Tibial nerve (tissue), 4 donors: ENCODE measurements at regions not wholly inside any gene's neighbourhood (a gene's known extent, or its start where the extent isn't known, plus 50 kb on each side); places are given as distances from the start of the nearest gene placed in this dataset.

ENCODE experiments used
- DNase-seq, 2 donors: peaks; one replicate each; pipeline ENCODE4 v3.0.0-alpha.2; 2019; ENCODE audit warnings: low spot score in 2 of 2
- H3K27ac ChIP-seq, 4 donors: fragments of 200-600 bp; sonication (generic) in 3 of 4; one replicate each; pipeline ENCODE4 v1.5.1; 2017 to 2019; ENCODE audit warnings: mild to moderate bottlenecking in 1 of 4
- H3K27me3 ChIP-seq, 2 donors: fragments of 200-600 bp; sonication (generic) in 1 of 2; one replicate each; pipeline versions ENCODE4 v1.5.1 to v1.6.0; 2017 to 2019
- H3K36me3 ChIP-seq, 3 donors: fragments of 200-600 bp; sonication (generic); one replicate each; pipeline ENCODE4 v1.5.1; 2018 to 2019
- H3K4me1 ChIP-seq, 4 donors: fragments of 200-600 bp; sonication (generic) in 3 of 4; one replicate each; pipeline ENCODE4 v1.5.1; 2017 to 2019
- H3K4me3 ChIP-seq, 4 donors: fragments of 200-600 bp; sonication (generic) in 3 of 4; one replicate each; pipeline ENCODE4 v1.5.1; 2017 to 2019; ENCODE audit warnings: mild to moderate bottlenecking in 1 of 4, moderate library complexity in 1 of 4
- H3K9me3 ChIP-seq, 4 donors: fragments of 200-600 bp; sonication (generic) in 3 of 4; one replicate each; pipeline ENCODE4 v1.5.1; 2017 to 2019
- EP300 ChIP-seq, 2 donors: sonication (generic); formaldehyde crosslinking; IDR thresholded peaks; one replicate each; pipeline ENCODE4 v1.6.1; 2017; ENCODE audit warnings: antibody characterized with exemption in 2 of 2, mild to moderate bottlenecking in 1 of 2
- POLR2A ChIP-seq, 2 donors: fragments of 450-650 bp; IDR thresholded peaks; one replicate each; pipeline ENCODE4 v1.6.1; 2017; ENCODE audit warnings: antibody characterized with exemption in 2 of 2, mild to moderate bottlenecking in 2 of 2, moderate library complexity in 2 of 2
- WGBS, 2 donors: methylation state at CpG; one replicate each; pipeline ENCODE4 v1.1.5; 2018; 5-methylcytosine and 5-hydroxymethylcytosine counted together
- TF ChIP-seq, protein P1 (sequence below), 5 experiments: fragments of 200-600 bp in 3 of 5; fragments of 450-650 bp in 2 of 5; sonication (generic) in 3 of 5; IDR thresholded peaks; one replicate each; pipeline ENCODE4 v1.5.1; 2016 to 2019; ENCODE audit warnings: antibody characterized with exemption in 5 of 5, mild to moderate bottlenecking in 3 of 5, moderate library complexity in 2 of 5

DNA sequence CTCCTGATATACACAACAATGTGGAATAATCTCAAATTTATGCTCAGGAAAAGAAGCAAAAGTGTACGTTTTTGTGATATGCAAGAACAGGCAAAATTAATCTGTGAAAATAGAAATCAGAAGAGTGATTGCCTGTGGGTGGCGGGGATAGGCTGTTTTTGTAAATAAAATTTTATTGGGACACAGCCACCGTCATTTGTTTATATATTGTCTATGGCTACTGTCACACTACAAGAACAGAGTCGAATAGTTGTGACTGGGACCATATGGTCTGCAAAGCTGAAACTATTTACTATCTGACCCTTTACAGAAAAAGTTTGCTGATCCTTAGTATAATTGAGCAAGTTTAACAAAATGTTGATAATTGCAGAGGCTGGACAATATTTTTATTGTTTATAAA is 269.5 kb upstream of the HTR2A start:
- 52 to 69% methylated on average over 4 of the region's 4 CpGs for WGBS, 2 donors
- Histone ChIP-seq H3K4me1 (peaks cover 0 to 5% (median 0%) of the 10 kb centered on the region in 4 donors), H3K9me3 (no peaks in the 10 kb centered on the region), H3K27ac (no peak overlapping the region), H3K36me3 (no peaks in the 10 kb centered on the region), H3K27me3 (no peaks in the 10 kb centered on the region), H3K4me3 (no peak overlapping the region)
- no peak for DNase-seq
- TF ChIP-seq, protein P1, sequence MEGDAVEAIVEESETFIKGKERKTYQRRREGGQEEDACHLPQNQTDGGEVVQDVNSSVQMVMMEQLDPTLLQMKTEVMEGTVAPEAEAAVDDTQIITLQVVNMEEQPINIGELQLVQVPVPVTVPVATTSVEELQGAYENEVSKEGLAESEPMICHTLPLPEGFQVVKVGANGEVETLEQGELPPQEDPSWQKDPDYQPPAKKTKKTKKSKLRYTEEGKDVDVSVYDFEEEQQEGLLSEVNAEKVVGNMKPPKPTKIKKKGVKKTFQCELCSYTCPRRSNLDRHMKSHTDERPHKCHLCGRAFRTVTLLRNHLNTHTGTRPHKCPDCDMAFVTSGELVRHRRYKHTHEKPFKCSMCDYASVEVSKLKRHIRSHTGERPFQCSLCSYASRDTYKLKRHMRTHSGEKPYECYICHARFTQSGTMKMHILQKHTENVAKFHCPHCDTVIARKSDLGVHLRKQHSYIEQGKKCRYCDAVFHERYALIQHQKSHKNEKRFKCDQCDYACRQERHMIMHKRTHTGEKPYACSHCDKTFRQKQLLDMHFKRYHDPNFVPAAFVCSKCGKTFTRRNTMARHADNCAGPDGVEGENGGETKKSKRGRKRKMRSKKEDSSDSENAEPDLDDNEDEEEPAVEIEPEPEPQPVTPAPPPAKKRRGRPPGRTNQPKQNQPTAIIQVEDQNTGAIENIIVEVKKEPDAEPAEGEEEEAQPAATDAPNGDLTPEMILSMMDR (IDR thresholded peaks at IDR 0.05): no peak
- TF ChIP-seq EP300 (IDR thresholded peaks at IDR 0.05): no peak
- TF ChIP-seq POLR2A (IDR thresholded peaks at IDR 0.05): no peak

- Histone ChIP-seq H3K9me3 (peaks cover 0 to 6% (median 0%) of the 10 kb centered on the region in 4 donors), H3K27ac (no peak overlapping the region), H3K4me3 (no peak overlapping the region), H3K4me1 (no peaks in the 10 kb centered on the region), H3K27me3 (no peaks in the 10 kb centered on the region), H3K36me3 (no peaks in the 10 kb centered on the region)
- 93 to 95% methylated on average over 11 of the region's 11 CpGs for WGBS, 2 donors
- DNase-seq: no peak
- TF ChIP-seq, protein P1 (IDR thresholded peaks at IDR 0.05): no peak
- TF ChIP-seq EP300 (IDR thresholded peaks at IDR 0.05) (no peak), POLR2A (IDR thresholded peaks at IDR 0.05) (no peak)
Measured at GRCh38 chr13:47159853-47160550, 263.1 kb upstream of the HTR2A start.

DNA sequence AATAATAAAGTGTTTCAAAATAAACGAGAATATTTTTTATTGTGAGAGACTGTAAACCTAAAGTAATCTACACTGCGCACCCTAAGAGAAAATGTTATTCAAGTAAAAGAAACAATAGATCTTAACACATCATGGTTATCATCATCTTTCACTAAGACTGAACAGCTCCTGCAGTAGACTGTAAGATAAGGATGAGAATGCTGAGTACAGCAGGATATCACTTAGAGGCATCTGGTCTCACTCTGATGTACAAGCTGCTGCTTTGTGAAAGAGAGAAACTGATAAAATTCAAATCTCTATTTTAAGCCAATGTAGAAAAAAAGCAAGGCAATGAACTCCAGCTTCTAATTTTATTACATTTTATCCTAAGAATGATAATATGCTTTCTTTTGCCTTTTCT is 261.7 kb upstream of the HTR2A start:
- 66 to 73% methylated on average over 2 of the region's 2 CpGs for WGBS, 2 donors
- no peak for TF ChIP-seq POLR2A (IDR thresholded peaks at IDR 0.05)
- TF ChIP-seq, protein P1 (IDR thresholded peaks at IDR 0.05): no peak
- no peak for TF ChIP-seq EP300 (IDR thresholded peaks at IDR 0.05)
- H3K27me3 ChIP-seq: no peaks in the 10 kb centered on the region
- H3K36me3 ChIP-seq: no peaks in the 10 kb centered on the region
- no peak overlapping the region for H3K4me3 ChIP-seq
- peaks cover 0 to 6% (median 0%) of the 10 kb centered on the region in 4 donors for H3K9me3 ChIP-seq
- H3K4me1 ChIP-seq: no peaks in the 10 kb centered on the region
- no peak overlapping the region for H3K27ac ChIP-seq
- no peak for DNase-seq

- TF ChIP-seq, protein P1 (IDR thresholded peaks at IDR 0.05): no peak
- TF ChIP-seq EP300 (IDR thresholded peaks at IDR 0.05): no peak
- no peak for TF ChIP-seq POLR2A (IDR thresholded peaks at IDR 0.05)
Measured at GRCh38 chr13:47148543-47148942, 251.7 kb upstream of the HTR2A start.

DNA sequence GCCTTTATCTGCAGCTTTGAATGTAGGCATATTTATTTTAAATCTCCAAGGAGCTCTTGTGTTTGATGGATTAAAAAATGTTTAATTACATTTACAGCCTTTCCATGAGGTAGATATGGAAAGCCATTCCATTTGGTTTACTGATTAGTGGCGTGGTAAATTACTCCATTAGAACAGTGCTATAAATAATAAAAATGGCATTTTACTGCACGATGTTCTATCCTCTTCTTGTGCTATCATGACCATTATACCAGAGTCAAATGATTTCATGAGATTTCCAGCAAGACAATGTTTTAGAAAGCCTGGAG is 250.9 kb upstream of the HTR2A start:
- no peak overlapping the region for H3K4me3 ChIP-seq
- H3K9me3 ChIP-seq: peaks cover 0 to 11% (median 0%) of the 10 kb centered on the region in 4 donors
- no peak for TF ChIP-seq EP300 (IDR thresholded peaks at IDR 0.05)
- TF ChIP-seq, protein P1 (IDR thresholded peaks at IDR 0.05): no peak
- no peak for TF ChIP-seq POLR2A (IDR thresholded peaks at IDR 0.05)
- WGBS, 2 donors: 59 to 60% methylated on average over 2 of the region's 2 CpGs
- DNase-seq: no peak
- no peaks in the 10 kb centered on the region for H3K36me3 ChIP-seq
- no peaks in the 10 kb centered on the region for H3K4me1 ChIP-seq
- no peak overlapping the region for H3K27ac ChIP-seq
- no peaks in the 10 kb centered on the region for H3K27me3 ChIP-seq

More at GRCh38 chr13:47148543-47148942, 251.7 kb upstream of the HTR2A start:
- H3K27ac ChIP-seq: no peak overlapping the region
- H3K4me1 ChIP-seq: no peaks in the 10 kb centered on the region
- H3K9me3 ChIP-seq: peaks cover 0 to 11% (median 0%) of the 10 kb centered on the region in 4 donors
- no peaks in the 10 kb centered on the region for H3K36me3 ChIP-seq
- no peaks in the 10 kb centered on the region for H3K27me3 ChIP-seq
- WGBS, 2 donors: 39 to 48% methylated on average over 3 of the region's 3 CpGs
- no peak overlapping the region for H3K4me3 ChIP-seq
- no peak for DNase-seq
